DND-41 (cell line): ENCODE measurements at regions not wholly inside any gene's neighbourhood (a gene's known extent, or its start where the extent isn't known, plus 50 kb on each side); places are given as distances from the start of the nearest gene placed in this dataset.
"Not testable (repeated sequence)": the region's sequence is repeated elsewhere in the genome, so short reads cannot be mapped to it uniquely, and the experiment has no call there.

Experiments used
- ATAC-seq: fragments of 200-7000 bp; cut with Tn5 transposase; 3 replicates; pipeline ENCODE4 v1.9.1; 2021; ENCODE audit warnings: low read depth; ENCODE audit not compliant: insufficient read depth
- DNase-seq: peaks from one replicate; pipeline ENCODE4 v3.0.0-alpha.2; 2020
- H2AFZ ChIP-seq: 2 replicates; pipeline ENCODE4 v1.6.0; 2012; ENCODE audit warnings: low read depth, low read length
- H3K27ac ChIP-seq: 2 replicates; pipeline ENCODE4 v1.5.1; 2012; ENCODE audit warnings: low read length, inconsistent platforms
- H3K27me3 ChIP-seq: fragments of 200-600 bp; sonication (generic); 2 replicates; pipeline ENCODE4 v1.6.0; 2012; ENCODE audit warnings: low read length, mild to moderate bottlenecking, inconsistent platforms; ENCODE audit not compliant: insufficient read depth, poor library complexity
- H3K36me3 ChIP-seq: 2 replicates; pipeline ENCODE4 v1.5.1; 2012; ENCODE audit warnings: low read length, inconsistent platforms; ENCODE audit not compliant: insufficient read depth
- H3K4me1 ChIP-seq: 2 replicates; pipeline ENCODE4 v1.5.1; 2012; ENCODE audit warnings: mild to moderate bottlenecking, low read length; ENCODE audit not compliant: insufficient read depth
- H3K4me2 ChIP-seq: 2 replicates; pipeline ENCODE4 v1.6.0; 2012; ENCODE audit warnings: mild to moderate bottlenecking, moderate library complexity, low read length, inconsistent platforms; ENCODE audit not compliant: insufficient read depth
- H3K4me3 ChIP-seq, 2 experiments: fragments of 200-600 bp in 1 of 2; shearing (Covaris generic) in 1 of 2; 2 replicates each; pipeline ENCODE4 v1.5.1; 2012 to 2016; ENCODE audit warnings: inconsistent platforms in 2 of 2, low read length in 2 of 2, mild to moderate bottlenecking in 2 of 2, low read depth in 1 of 2, moderate library complexity in 1 of 2
- H3K79me2 ChIP-seq: 2 replicates; pipeline ENCODE4 v1.6.0; 2012; ENCODE audit warnings: low read length, inconsistent platforms; ENCODE audit not compliant: insufficient read depth
- H3K9ac ChIP-seq: 2 replicates; pipeline ENCODE4 v1.6.0; 2012; ENCODE audit warnings: low read depth, mild to moderate bottlenecking, inconsistent platforms, low read length, moderate library complexity
- H3K9me3 ChIP-seq: 2 replicates; pipeline ENCODE4 v1.5.1; 2012; ENCODE audit warnings: low read length, moderate library complexity, mild to moderate bottlenecking, inconsistent platforms; ENCODE audit not compliant: insufficient read depth, severe bottlenecking
- H4K20me1 ChIP-seq: 2 replicates; pipeline ENCODE4 v1.6.0; 2012; ENCODE audit warnings: low read length; ENCODE audit not compliant: insufficient read depth
- EZH2 ChIP-seq: IDR thresholded peaks from 3 replicates; pipeline ENCODE4 v1.6.1; 2012; ENCODE audit warnings: borderline replicate concordance, low read depth, mild to moderate bottlenecking, moderate library complexity, low read length, inconsistent platforms; ENCODE audit not compliant: severe bottlenecking
- TF ChIP-seq, protein P1 (sequence below): IDR thresholded peaks from 2 replicates; pipeline ENCODE4 v1.5.1; 2012; ENCODE audit warnings: borderline replicate concordance, low read length, moderate library complexity, mild to moderate bottlenecking; ENCODE audit not compliant: poor library complexity, severe bottlenecking; ENCODE audit errors: extremely low read depth

DNA sequence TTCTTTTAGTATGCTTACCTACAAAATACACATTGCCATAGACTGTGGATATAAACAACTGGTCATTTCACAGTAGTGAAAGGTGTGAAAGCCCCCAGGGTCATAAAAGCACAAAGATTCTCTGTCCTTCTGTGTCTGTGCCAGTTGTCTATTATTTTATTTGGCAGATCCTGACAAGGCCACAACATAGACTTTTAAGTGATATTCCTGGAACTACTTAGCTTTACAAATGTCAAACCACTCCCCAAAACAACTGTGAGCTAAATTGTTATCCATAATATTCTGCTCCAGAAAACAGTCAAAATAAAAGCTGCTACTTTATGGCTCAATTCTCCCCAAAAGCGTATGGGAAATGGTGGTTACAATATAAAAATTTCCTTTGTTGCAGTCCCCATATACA lies 172.1 kb downstream of the SEC23A start:
- Histone ChIP-seq H2AFZ (no peak overlapping the region), H4K20me1 (no peaks in the 10 kb centered on the region), H3K9me3 (no peaks in the 10 kb centered on the region), H3K4me1 (no peaks in the 10 kb centered on the region), H3K4me2 (no peak overlapping the region), H3K36me3 (no peaks in the 10 kb centered on the region), H3K27me3 (no peaks in the 10 kb centered on the region), H3K27ac (no peak overlapping the region), H3K4me3 (no peak overlapping the region), H3K79me2 (no peaks in the 10 kb centered on the region), H3K9ac (no peak overlapping the region)
- no peak for ATAC-seq
- TF ChIP-seq, protein P1, sequence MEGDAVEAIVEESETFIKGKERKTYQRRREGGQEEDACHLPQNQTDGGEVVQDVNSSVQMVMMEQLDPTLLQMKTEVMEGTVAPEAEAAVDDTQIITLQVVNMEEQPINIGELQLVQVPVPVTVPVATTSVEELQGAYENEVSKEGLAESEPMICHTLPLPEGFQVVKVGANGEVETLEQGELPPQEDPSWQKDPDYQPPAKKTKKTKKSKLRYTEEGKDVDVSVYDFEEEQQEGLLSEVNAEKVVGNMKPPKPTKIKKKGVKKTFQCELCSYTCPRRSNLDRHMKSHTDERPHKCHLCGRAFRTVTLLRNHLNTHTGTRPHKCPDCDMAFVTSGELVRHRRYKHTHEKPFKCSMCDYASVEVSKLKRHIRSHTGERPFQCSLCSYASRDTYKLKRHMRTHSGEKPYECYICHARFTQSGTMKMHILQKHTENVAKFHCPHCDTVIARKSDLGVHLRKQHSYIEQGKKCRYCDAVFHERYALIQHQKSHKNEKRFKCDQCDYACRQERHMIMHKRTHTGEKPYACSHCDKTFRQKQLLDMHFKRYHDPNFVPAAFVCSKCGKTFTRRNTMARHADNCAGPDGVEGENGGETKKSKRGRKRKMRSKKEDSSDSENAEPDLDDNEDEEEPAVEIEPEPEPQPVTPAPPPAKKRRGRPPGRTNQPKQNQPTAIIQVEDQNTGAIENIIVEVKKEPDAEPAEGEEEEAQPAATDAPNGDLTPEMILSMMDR: no peak
- no peak for TF ChIP-seq EZH2
- no peak for DNase-seq

DNA sequence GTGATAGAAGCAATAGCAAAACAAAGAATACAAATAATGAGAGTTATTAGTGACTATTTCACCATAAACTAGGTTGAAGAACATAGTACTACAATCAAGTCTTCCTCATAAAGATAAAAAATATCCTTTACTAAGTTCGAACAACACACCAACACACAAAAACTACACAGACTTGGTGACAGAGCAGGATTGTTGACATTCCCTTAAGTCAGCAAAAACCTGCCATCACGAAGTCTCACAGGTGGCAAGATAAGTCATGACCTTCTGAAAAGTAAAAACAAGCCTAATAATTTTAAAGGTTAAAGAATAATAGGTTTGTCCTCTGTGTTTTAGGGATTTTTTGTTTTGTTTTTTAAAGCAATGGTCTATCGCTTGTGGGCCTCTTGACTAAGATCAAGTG lies 173.0 kb downstream of the SEC23A start:
- ATAC-seq: no peak
- Histone ChIP-seq H3K4me3 (no peak overlapping the region), H3K36me3 (no peaks in the 10 kb centered on the region), H3K4me2 (no peak overlapping the region), H4K20me1 (no peaks in the 10 kb centered on the region), H3K9ac (no peak overlapping the region), H3K27ac (no peak overlapping the region), H3K27me3 (no peaks in the 10 kb centered on the region), H3K79me2 (no peaks in the 10 kb centered on the region), H3K4me1 (no peaks in the 10 kb centered on the region), H3K9me3 (no peaks in the 10 kb centered on the region), H2AFZ (no peak overlapping the region)
- TF ChIP-seq EZH2: no peak
- TF ChIP-seq, protein P1: no peak
- no peak for DNase-seq

DNA sequence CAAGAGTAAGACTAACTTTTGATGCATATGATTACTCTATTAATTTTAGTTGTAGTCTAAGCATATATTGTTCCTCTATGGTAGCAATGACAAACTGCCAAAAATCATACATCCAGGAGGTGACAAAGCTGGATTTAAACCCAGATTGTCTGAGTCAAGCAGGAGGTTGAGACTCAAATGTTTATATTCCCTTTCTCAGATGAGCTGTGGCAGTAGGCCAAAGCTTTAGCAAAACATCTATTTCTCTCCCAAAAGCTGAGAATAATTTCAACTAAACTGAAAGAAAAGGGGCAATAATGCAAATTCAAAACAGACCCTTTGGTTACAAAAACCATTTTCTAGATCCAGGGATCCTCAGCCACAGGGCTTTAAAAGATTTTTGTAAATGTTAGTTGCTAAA lies 173.6 kb downstream of the SEC23A start:
- H3K4me2 ChIP-seq: no peak overlapping the region
- no peak overlapping the region for H3K9ac ChIP-seq
- TF ChIP-seq, protein P1: no peak
- no peak for TF ChIP-seq EZH2
- H3K79me2 ChIP-seq: no peaks in the 10 kb centered on the region
- ATAC-seq (no peak), DNase-seq (no peak)
- H3K27ac ChIP-seq: no peak overlapping the region
- no peaks in the 10 kb centered on the region for H3K36me3 ChIP-seq
- no peaks in the 10 kb centered on the region for H3K27me3 ChIP-seq
- H2AFZ ChIP-seq: no peak overlapping the region
- no peak overlapping the region for H3K4me3 ChIP-seq
- H4K20me1 ChIP-seq: no peaks in the 10 kb centered on the region
- no peaks in the 10 kb centered on the region for H3K9me3 ChIP-seq
- no peaks in the 10 kb centered on the region for H3K4me1 ChIP-seq

DNA sequence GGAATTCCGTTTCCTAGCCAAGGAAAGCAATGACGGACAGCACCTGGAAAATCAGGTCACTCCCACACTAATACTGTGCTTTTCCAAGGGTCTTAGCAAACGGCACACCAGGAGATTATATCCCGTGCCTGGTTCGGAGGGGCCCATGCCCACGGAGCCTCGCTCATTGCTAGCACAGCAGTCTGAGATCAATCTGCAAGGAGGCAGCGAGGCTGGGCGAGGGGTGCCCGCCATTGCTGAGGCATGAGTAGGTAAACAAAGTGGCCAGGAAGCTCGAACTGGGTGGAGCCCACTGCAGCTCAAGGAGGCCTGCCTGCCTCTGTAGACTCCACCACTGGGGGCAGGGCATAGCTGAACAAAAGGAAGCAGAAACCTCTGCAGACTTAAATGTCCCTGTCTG lies 181.1 kb downstream of the SEC23A start:
- not testable (repeated sequence) for H3K27ac ChIP-seq, H2AFZ ChIP-seq, H4K20me1 ChIP-seq, H3K27me3 ChIP-seq, H3K9me3 ChIP-seq, H3K4me3 ChIP-seq, H3K36me3 ChIP-seq, H3K4me2 ChIP-seq, H3K79me2 ChIP-seq, H3K4me1 ChIP-seq, H3K9ac ChIP-seq, ATAC-seq, DNase-seq
